ENCODE measurements at regions not wholly inside any gene's neighbourhood (a gene's known extent, or its start where the extent isn't known, plus 50 kb on each side); places are given as distances from the start of the nearest gene placed in this dataset.

DNA sequence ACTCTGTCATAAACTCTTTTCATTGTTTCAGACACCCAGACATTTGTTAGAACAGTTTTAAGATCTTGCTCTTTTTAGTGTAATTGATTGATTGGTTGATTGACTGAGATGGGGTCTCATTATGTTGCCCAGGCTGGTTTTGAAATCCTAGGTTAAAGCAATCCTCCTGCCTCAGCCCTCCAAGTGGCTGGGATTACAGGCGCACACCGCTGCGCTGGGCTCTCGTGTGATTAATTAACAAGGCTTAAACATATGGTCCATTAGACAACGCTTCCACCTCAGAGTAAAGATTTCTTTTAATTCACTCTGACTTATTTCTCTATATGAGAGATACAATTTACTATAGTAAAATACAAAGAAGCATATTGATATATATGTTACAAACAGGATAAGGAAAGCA lies 114.0 kb upstream of the C2CD4B start:
- WGBS, result 96% methylated on average over 5 of the region's 5 CpGs
- Histone ChIP-seq H3K9me3 (ENCODE audit: control insufficient read depth in 4 of 4, low read length in 3 of 4) (no peaks in the 10 kb centered on the region), H3K4me1 (ENCODE audit: control insufficient read depth in 4 of 4, insufficient read depth in 4 of 4, low read length in 3 of 4) (peaks cover 0 to 11% (median 2%) of the 10 kb centered on the region in 4 donors), H3K36me3 (ENCODE audit: control insufficient read depth in 4 of 4, insufficient read depth in 3 of 4, low read depth in 1 of 4, low read length in 3 of 4) (no peaks in the 10 kb centered on the region), H3K4me3 (ENCODE audit: low read depth in 1 of 3, low read length in 3 of 3) (no peak overlapping the region), H3K27ac (ENCODE audit: low read depth in 1 of 2, low read length in 2 of 2) (no peak overlapping the region), H3K27me3 (ENCODE audit: control insufficient read depth in 4 of 4, insufficient read depth in 4 of 4, low read length in 3 of 4) (no peaks in the 10 kb centered on the region), H3K9ac (ENCODE audit: low read depth in 1 of 2, low read length in 2 of 2) (no peak overlapping the region)
- no peak for TF ChIP-seq RXRA (IDR thresholded peaks at IDR 0.05)
- TF ChIP-seq TAF1 (conservative IDR thresholded peaks at IDR 0.05), result no peak
- TF ChIP-seq, protein P1, sequence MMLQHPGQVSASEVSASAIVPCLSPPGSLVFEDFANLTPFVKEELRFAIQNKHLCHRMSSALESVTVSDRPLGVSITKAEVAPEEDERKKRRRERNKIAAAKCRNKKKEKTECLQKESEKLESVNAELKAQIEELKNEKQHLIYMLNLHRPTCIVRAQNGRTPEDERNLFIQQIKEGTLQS (IDR thresholded peaks at IDR 0.05), result no peak
- TF ChIP-seq, protein P2, sequence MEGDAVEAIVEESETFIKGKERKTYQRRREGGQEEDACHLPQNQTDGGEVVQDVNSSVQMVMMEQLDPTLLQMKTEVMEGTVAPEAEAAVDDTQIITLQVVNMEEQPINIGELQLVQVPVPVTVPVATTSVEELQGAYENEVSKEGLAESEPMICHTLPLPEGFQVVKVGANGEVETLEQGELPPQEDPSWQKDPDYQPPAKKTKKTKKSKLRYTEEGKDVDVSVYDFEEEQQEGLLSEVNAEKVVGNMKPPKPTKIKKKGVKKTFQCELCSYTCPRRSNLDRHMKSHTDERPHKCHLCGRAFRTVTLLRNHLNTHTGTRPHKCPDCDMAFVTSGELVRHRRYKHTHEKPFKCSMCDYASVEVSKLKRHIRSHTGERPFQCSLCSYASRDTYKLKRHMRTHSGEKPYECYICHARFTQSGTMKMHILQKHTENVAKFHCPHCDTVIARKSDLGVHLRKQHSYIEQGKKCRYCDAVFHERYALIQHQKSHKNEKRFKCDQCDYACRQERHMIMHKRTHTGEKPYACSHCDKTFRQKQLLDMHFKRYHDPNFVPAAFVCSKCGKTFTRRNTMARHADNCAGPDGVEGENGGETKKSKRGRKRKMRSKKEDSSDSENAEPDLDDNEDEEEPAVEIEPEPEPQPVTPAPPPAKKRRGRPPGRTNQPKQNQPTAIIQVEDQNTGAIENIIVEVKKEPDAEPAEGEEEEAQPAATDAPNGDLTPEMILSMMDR (IDR thresholded peaks at IDR 0.05; ENCODE audit: low read depth, low read length, missing input control), result no peak
- no peak for TF ChIP-seq FOXA2 (IDR thresholded peaks at IDR 0.05)
- TF ChIP-seq HNF4A (conservative IDR thresholded peaks at IDR 0.05), result no peak
- TF ChIP-seq JUND (IDR thresholded peaks at IDR 0.05), result no peak
- no peak for TF ChIP-seq NR2F2 (IDR thresholded peaks at IDR 0.05)
- no peak for TF ChIP-seq EGR1 (IDR thresholded peaks at IDR 0.05; ENCODE audit: low read depth in 2 of 2)
- no peak for TF ChIP-seq SP1 (IDR thresholded peaks at IDR 0.05)
- no peak for TF ChIP-seq HNF4G (IDR thresholded peaks at IDR 0.05)
- TF ChIP-seq YY1 (IDR thresholded peaks at IDR 0.05), result no peak
- TF ChIP-seq FOXA1 (IDR thresholded peaks at IDR 0.05), result no peak
- TF ChIP-seq, protein P3, sequence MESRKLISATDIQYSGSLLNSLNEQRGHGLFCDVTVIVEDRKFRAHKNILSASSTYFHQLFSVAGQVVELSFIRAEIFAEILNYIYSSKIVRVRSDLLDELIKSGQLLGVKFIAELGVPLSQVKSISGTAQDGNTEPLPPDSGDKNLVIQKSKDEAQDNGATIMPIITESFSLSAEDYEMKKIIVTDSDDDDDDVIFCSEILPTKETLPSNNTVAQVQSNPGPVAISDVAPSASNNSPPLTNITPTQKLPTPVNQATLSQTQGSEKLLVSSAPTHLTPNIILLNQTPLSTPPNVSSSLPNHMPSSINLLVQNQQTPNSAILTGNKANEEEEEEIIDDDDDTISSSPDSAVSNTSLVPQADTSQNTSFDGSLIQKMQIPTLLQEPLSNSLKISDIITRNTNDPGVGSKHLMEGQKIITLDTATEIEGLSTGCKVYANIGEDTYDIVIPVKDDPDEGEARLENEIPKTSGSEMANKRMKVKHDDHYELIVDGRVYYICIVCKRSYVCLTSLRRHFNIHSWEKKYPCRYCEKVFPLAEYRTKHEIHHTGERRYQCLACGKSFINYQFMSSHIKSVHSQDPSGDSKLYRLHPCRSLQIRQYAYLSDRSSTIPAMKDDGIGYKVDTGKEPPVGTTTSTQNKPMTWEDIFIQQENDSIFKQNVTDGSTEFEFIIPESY (IDR thresholded peaks at IDR 0.05), result no peak
- TF ChIP-seq, protein P4, sequence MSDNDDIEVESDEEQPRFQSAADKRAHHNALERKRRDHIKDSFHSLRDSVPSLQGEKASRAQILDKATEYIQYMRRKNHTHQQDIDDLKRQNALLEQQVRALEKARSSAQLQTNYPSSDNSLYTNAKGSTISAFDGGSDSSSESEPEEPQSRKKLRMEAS (IDR thresholded peaks at IDR 0.05), result no peak
- no peak for TF ChIP-seq RAD21 (IDR thresholded peaks at IDR 0.05)
- TF ChIP-seq, protein P5, sequence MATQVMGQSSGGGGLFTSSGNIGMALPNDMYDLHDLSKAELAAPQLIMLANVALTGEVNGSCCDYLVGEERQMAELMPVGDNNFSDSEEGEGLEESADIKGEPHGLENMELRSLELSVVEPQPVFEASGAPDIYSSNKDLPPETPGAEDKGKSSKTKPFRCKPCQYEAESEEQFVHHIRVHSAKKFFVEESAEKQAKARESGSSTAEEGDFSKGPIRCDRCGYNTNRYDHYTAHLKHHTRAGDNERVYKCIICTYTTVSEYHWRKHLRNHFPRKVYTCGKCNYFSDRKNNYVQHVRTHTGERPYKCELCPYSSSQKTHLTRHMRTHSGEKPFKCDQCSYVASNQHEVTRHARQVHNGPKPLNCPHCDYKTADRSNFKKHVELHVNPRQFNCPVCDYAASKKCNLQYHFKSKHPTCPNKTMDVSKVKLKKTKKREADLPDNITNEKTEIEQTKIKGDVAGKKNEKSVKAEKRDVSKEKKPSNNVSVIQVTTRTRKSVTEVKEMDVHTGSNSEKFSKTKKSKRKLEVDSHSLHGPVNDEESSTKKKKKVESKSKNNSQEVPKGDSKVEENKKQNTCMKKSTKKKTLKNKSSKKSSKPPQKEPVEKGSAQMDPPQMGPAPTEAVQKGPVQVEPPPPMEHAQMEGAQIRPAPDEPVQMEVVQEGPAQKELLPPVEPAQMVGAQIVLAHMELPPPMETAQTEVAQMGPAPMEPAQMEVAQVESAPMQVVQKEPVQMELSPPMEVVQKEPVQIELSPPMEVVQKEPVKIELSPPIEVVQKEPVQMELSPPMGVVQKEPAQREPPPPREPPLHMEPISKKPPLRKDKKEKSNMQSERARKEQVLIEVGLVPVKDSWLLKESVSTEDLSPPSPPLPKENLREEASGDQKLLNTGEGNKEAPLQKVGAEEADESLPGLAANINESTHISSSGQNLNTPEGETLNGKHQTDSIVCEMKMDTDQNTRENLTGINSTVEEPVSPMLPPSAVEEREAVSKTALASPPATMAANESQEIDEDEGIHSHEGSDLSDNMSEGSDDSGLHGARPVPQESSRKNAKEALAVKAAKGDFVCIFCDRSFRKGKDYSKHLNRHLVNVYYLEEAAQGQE (IDR thresholded peaks at IDR 0.05), result no peak
- no peak for TF ChIP-seq GABPA (IDR thresholded peaks at IDR 0.05 in 1 of 2, conservative IDR thresholded peaks at IDR 0.05 in 1 of 2)
- DNase-seq (ENCODE audit: low spot score), result no peak

Data from liver (tissue), 8 donors.